NCI-H446 treated with DMSO at 0.1 percent for 48 hours (cell line): ENCODE measurements at regions not wholly inside any gene's neighbourhood (a gene's known extent, or its start where the extent isn't known, plus 50 kb on each side); places are given as distances from the start of the nearest gene placed in this dataset.
"Not testable (repeated sequence)": the region's sequence is repeated elsewhere in the genome, so short reads cannot be mapped to it uniquely, and the experiment has no call there.

Source experiments
- DNase-seq: peaks from one replicate; lab custom pipeline; 2025; lab: John Stamatoyannopoulos, UW

DNA sequence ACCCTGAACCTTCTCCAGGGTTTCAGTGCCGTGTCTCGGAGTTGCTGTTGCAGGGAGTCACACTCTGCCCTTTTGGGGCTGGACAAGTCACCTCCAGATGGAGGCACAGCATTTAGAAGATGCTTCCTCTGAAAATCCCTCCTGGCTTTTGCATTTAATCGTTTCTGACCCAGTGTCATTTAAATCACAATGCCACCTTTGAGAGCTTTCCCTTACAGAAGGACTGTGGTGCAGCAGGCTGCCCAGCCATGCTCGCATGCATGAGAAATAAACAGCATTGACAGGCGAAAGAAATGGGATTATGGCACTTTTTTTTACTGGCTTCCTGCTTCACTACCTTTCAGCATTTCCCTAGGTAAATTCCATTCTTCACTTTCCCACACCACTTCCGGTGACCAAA lies 113.4 kb upstream of the DYRK2 start:
- DNase-seq = no peak

- no peak for DNase-seq
Measured at GRCh38 chr12:67535971-67536370, 112.6 kb upstream of the DYRK2 start.

DNA sequence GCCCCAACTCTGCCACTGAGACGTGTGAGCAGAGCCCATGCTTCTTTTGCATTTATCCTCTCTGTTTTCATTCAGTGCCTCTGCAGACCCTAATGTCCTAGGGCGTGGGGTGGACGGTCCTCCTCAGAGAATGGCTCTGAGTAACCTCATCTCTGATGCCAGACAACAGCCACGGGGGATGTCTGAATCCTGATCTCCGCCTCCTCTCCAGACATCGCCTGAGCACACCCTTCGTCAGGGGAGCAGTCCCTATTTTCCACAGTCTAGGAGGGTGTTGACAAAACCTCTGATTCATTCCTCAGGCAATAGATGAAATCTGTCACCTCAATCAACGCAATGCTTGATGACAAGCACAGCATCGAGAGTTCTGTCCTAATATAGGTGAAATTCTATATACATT lies 109.2 kb upstream of the DYRK2 start:
- DNase-seq = no peak

DNA sequence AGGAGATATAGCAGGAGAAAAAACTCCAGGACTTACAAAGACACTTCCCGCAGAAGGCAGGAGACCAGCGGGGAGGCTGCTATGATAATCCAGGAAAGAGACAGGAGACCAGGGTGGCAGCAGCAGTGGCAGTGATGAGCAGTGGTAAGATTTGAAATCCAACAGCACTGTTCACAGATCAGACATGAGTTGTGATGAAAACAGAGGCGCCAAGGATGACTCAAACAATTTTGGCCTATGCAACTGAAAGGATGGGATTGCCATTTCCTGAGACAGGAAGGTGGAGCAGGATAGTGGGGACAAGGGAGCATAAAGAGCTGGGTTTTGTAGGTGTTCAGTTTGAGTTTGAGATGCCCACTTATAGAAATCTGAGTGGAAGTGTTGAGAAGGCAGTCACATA lies 108.6 kb upstream of the DYRK2 start:
- DNase-seq = no peak

- no peak for DNase-seq
Measured at GRCh38 chr12:67540920-67541624, 107.5 kb upstream of the DYRK2 start.

DNA sequence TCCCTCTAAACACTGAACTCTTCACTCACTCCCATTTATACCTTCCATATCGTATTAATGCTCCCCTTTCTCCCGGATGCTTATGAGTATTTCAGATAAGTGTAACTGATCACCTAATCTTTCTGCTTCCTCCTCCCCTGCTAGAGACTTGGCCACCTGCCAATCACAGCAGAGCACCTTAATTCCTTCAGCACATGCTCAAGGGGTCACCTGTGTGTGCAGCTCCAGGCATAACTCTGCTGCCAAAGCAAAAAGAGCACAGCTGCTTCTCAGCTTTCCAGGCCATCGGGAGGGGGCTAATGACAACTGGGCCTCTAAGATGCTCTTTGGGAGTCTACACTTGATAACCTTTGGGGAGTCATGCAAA lies 106.9 kb upstream of the DYRK2 start:
- DNase-seq = no peak

DNA sequence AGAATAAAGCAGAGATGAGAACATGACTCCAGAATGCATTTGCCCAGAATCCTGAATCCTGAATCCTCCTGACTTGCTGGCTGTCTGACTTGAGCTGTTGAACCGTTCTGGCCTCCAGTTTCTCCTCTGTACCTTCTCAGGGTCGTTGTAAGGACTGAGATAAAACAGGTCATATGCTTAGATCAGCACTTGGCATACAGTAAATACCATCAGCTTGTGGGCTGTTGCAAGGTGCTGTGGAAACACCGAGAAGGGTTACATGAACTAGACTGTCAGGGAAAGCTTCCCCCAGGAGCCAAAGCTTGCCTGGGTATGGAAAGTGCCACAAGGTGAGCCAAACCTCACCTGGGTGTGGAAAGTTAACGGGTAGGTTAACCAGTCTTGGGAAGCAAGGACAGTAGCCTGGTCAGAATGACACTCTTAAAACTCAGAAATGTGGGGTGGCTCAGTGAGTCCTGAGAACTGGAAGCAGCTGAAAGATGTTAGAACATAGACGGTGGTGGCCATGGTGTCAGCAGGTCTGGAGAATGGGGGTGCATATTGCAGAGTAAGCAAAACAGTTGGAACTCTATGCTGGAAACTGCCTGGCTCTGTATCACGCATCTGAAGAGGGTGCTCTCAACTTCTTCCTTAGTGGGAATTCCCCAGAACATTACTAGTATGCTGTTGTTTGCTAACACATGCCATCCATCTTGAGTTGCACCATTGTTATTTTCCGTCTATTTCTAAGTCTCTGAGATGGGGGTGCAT lies 105.3 kb upstream of the DYRK2 start:
- no peak for DNase-seq

- DNase-seq = no peak
Measured at GRCh38 chr12:67545298-67545697, 103.2 kb upstream of the DYRK2 start.

DNA sequence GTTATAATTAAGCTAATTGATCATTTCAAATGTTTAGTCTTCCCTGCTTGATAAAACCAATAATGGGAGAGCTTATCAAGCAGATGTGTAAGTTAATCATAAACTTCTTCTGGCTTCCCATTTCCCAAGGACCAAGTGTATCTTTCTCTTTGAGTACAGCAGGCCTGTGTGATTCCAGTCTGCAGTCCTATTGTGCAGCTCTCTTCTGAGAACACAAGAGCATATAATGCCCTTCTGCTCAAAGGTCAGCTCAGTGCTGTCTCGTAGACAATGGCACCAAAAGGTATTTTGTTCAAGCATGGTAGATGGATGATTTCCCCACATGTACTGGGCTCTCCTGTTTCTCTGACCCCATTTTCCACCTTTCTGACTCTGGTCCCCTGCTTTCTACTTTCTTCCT lies 101.8 kb upstream of the DYRK2 start:
- DNase-seq = no peak

DNA sequence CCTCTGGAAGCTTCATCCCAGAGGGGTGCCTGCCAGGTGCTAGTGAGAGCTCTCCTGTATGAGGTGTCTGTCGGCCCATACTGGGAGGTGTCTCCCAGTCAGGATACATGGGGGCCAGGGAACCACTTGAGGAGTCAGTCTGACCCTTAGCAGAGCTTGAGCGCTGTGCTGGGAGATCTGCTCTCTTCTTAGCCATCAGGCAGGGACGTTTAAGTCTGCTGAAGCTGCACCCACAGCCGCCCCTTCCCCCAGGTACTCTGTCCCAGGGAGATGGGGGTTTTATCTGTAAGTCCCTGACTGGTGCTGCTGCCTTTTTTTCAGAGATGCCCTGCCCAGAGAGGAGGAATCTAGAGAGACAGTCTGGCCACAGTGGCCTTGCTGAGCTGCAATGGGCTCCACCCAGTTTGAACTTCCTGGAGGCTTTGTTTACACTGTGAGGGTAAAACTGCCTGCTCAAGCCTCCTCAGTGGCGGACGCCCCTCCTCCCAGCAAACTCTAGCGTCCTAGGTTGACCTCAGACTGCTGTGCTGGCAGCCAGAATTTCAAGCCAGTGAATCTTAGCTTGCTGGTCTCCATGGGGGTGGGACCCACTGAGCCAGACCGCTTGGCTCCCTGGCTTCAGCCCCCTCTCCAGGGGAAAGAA lies 93.3 kb upstream of the DYRK2 start:
- DNase-seq = not testable (repeated sequence)

- no peak for DNase-seq
Measured at GRCh38 chr12:67558775-67559174, 89.8 kb upstream of the DYRK2 start.

- DNase-seq = no peak
Measured at GRCh38 chr12:67559751-67560150, 88.8 kb upstream of the DYRK2 start.

DNA sequence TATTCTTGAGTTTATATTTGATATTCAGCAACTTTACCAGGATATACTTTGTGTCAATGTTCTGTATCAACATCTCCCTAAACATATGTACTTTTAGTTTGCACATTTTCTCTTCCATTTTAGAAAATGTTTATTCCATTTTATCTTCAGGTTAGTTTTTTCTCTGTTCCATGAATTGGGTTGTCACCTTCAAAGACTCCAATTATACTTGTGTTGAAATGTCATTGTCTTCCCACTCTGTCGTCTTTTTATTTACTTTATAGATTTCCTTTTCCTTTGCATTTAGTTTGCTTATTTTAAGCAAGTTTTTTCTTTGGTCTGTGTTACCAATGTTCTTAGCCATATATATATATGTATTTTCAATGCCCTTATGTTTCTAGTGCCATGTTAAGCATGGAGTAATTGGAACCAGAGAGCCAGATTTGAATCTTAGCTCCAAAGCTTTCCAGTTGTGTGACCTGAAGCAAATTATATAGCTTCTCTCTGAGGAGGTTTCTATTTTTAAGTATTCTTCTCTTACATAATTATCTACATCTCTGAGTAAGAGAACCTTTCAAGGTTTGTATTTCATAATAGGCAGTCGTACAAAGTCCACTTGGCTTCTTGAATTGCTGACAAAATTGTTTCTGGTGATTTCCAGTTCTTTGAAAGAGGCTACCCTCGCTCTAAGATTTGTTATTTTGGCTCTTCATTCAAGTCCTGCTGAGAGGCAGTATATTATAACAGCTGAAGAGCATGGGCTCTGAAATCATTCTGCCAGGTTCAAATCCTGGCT lies 85.8 kb upstream of the DYRK2 start:
- no peak for DNase-seq

GRCh38 chr12:67568055-67568454 lies 80.5 kb upstream of the DYRK2 start:
- no peak for DNase-seq

GRCh38 chr12:67572492-67572891 lies 76.1 kb upstream of the DYRK2 start:
- DNase-seq = no peak

DNA sequence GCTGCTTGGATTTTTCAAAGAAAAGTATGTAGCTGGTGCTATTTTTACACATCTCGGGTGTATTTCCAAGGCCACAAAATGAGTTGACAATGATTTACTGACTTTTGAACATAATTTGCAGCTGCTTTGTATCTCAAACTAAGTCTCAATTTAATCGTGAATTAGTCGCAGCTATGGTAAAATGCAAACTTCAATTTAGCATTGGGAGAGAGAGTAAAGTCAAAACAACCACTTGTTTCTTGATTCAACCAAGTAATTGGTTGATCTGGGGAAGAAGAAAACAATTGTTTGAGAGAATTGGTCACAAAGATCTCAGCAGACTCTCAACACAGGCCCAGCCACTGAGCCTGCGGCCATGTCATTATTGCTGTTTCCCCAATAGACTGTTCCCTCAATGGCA lies 75.0 kb upstream of the DYRK2 start:
- no peak for DNase-seq

- no peak for DNase-seq
Measured at GRCh38 chr12:67578976-67579661, 69.4 kb upstream of the DYRK2 start.

DNA sequence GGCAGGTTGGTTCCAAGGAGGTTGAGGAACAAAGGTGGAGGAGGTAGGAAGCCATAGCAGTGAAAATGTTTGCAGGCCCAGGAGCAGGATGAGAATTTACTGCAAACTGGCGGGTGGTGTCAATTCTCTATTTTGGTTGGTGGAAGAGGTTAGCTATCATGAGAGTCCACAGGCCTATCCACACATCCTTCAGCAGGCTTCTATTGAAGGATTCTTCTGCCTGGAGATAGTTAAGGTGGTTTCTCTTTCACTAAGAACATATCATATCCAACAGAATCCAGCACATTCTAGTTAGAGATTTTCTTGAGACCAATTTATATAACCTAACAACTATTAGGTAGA lies 68.9 kb upstream of the DYRK2 start:
- DNase-seq = no peak

- DNase-seq = no peak
Measured at GRCh38 chr12:67582238-67582834, 66.2 kb upstream of the DYRK2 start.

DNA sequence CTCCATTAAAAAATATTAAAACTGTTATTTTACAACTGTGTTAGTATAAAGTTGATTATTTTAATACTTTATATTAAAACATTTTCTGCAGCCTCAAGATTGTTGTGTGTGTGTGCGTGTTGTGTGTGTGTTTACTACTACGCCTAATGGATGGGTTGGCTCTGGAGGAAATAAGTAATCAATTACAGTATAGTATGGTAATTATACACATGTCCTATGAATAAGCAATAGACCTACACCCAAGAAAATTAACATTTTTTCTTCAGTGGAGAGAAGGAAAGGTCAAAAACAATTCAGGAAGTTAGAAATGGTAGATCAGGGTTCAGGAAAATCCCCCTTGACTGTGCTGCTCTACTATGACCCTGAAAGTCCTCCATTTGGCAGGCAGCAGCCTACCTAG lies 65.7 kb upstream of the DYRK2 start:
- no peak for DNase-seq

- DNase-seq = no peak
Measured at GRCh38 chr12:67586951-67587350, 61.6 kb upstream of the DYRK2 start.

DNA sequence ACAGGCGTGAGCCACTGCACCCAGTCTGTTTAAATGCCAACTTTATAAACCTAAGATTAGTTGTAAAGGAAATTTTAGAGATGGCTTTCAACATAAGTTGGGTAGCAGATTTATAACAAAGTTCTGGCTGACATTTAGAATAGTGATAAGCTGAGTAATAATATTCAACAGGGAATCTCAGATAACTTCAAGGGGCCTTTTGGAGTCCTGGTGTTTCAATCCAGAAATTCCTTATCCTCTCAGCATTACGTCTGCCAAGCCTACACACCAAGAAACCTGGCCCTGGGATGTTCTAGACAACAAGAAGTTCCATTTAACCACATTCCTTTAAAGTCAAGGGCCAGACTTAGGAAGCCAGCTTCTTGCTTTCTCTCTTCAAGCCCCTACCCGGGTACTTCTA lies 59.5 kb upstream of the DYRK2 start:
- no peak for DNase-seq
